IPS-20b (cell line): ENCODE measurements at regions not wholly inside any gene's neighbourhood (a gene's known extent, or its start where the extent isn't known, plus 50 kb on each side); places are given as distances from the start of the nearest gene placed in this dataset.
"Not testable (repeated sequence)": the region's sequence is repeated elsewhere in the genome, so short reads cannot be mapped to it uniquely, and the experiment has no call there.

ENCODE experiments used
- H3K27ac ChIP-seq: one replicate; pipeline ENCODE4 v1.5.1; 2013; ENCODE audit warnings: low read length
- H3K27me3 ChIP-seq: 2 replicates; pipeline ENCODE4 v1.6.1; 2013; ENCODE audit warnings: mild to moderate bottlenecking, low read length, inconsistent platforms; ENCODE audit not compliant: insufficient read depth
- H3K36me3 ChIP-seq: 2 replicates; pipeline ENCODE4 v1.6.1; 2013; ENCODE audit warnings: low read depth, mild to moderate bottlenecking, inconsistent platforms, low read length, moderate library complexity; ENCODE audit not compliant: insufficient read depth
- H3K4me1 ChIP-seq: 2 replicates; pipeline ENCODE4 v1.6.1; 2013; ENCODE audit warnings: mild to moderate bottlenecking, control low read depth, inconsistent platforms, low read length, moderate library complexity; ENCODE audit not compliant: insufficient read depth
- H3K4me3 ChIP-seq: 2 replicates; pipeline ENCODE4 v1.5.1; 2013; ENCODE audit warnings: mild to moderate bottlenecking, low read length, inconsistent platforms
- H3K9ac ChIP-seq: 2 replicates; pipeline ENCODE4 v1.6.1; 2013; ENCODE audit warnings: low read depth, mild to moderate bottlenecking, inconsistent platforms, low read length, moderate library complexity
- H3K9me3 ChIP-seq: 2 replicates; pipeline ENCODE4 v1.6.1; 2013; ENCODE audit warnings: mild to moderate bottlenecking, low read depth, low read length, inconsistent platforms; ENCODE audit not compliant: insufficient read depth

DNA sequence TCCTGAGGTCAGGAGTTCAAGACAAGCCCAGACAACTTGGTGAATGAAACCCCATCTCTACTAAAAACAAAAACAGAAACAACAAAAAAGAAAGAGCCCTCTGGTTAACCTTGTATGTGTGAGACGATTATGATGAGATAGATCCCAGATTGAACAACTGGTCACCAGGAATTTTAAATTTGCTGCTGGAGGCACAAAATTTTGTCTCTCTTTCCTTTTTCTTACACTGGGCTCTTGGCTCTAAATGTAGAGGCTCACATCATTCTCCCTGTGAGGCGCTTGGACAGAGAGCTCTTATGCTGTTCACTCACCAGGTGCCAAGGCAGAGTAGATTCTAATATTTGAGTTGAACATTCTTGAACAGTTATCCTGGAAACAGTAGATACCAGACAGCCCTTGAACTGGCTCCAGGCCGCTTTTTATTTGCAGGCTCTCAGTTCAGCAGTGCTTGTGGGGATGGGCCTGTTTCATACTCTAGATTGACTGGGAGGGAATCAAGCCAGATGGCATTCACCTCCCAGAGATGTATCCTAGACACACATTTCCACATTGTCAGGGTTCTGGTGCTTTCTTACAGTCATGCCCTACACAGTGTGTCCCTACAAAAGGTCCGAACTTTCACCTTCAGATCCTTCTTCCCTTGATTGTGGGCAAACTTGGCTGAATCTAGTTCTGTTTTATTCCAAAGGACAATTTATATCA, 1159.6 kb downstream of the RPIA start:
- Histone ChIP-seq H3K4me1 (no peaks in the 10 kb centered on the region), H3K27ac (no peak overlapping the region), H3K36me3 (no peaks in the 10 kb centered on the region), H3K4me3 (no peak overlapping the region), H3K9ac (no peak overlapping the region), H3K27me3 (no peaks in the 10 kb centered on the region), H3K9me3 (peaks cover 35% of the 10 kb centered on the region; the same call in 1 of the 2 replicates)

DNA sequence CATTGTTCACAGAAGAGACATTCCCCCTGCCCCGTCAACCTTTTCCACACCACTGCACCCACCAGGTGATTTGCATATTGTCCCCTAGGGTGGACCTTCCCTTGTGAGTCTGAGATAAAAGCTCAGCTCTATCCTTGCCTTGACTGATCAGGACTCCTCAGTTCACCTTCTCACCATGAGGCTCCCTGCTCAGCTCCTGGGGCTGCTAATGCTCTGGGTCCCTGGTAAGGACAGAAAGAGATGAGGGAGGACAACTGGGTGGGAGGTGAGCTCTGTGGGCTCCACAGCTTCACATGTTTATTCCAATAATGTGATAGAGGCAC, 1160.1 kb downstream of the RPIA start:
- Histone ChIP-seq H3K9me3 (peaks cover 30% of the 10 kb centered on the region; the same call in 1 of the 2 replicates), H3K27ac (no peak overlapping the region), H3K4me3 (no peak overlapping the region), H3K9ac (no peak overlapping the region), H3K4me1 (no peaks in the 10 kb centered on the region), H3K36me3 (no peaks in the 10 kb centered on the region), H3K27me3 (no peaks in the 10 kb centered on the region)

DNA sequence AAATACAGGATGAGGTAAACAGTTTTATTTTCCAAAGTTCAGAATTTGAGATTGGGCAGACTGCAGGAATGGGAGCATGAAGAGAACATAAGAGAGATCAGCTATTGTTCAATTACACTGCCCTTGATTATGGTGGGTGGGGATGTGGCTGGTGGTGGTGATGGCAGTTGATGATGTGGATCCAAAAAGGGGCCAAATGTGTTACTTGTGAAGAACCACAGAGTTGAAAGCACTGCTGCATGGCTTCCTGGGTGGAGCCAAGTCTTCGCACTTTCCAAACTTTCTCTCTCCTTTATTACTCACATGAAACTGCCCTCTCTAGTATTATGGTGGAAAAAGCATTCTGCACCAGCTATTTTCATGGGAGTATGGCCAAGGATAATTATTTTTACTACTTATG, 1162.0 kb downstream of the RPIA start:
- not testable (repeated sequence) for H3K27ac ChIP-seq, H3K9ac ChIP-seq, H3K4me3 ChIP-seq, H3K36me3 ChIP-seq, H3K4me1 ChIP-seq, H3K27me3 ChIP-seq
- peaks cover 13% of the 10 kb centered on the region; the same call in 1 of the 2 replicates for H3K9me3 ChIP-seq

DNA sequence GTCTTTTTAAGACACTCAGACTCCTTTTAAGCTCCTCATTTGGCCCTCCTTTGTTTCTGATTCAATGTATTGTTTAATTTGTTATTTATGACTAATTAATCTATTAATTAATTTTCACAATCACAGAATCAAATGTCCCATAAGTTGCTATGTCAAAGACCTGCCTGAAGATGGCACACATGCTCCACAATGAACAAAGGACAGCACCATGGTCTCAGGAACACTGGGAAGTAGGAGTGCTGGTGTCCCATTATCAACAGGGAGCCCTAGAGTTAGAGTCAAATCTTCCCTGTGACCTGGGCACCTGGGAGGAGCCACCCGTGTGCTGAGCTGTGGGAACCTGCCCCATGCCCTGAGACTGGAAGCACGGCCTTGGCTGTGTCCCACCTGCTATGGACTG, 1164.3 kb downstream of the RPIA start:
- not testable (repeated sequence) for H3K4me1 ChIP-seq, H3K9ac ChIP-seq, H3K27ac ChIP-seq, H3K9me3 ChIP-seq, H3K4me3 ChIP-seq, H3K36me3 ChIP-seq, H3K27me3 ChIP-seq

DNA sequence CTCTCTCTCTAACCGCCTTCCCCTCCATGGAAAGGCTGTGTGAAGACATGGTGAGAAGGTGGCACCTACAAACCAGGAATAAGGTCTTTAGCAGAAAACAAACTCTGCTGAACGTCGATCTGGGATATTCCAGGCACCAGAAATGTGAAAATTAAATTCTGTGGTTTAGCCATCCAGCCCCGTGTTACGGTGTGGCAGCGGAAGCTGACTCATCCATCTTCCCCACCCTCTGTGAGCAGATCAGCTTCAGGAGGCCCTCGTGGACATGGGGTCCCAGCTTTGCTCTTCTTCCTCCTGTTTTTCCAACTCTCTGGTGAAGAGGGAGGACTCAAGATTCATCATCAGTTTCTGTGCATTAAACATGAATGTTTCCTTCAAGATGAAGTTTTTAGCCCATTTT, 1164.8 kb downstream of the RPIA start:
- not testable (repeated sequence) for H3K27me3 ChIP-seq, H3K9me3 ChIP-seq, H3K4me3 ChIP-seq, H3K36me3 ChIP-seq, H3K27ac ChIP-seq, H3K9ac ChIP-seq, H3K4me1 ChIP-seq

DNA sequence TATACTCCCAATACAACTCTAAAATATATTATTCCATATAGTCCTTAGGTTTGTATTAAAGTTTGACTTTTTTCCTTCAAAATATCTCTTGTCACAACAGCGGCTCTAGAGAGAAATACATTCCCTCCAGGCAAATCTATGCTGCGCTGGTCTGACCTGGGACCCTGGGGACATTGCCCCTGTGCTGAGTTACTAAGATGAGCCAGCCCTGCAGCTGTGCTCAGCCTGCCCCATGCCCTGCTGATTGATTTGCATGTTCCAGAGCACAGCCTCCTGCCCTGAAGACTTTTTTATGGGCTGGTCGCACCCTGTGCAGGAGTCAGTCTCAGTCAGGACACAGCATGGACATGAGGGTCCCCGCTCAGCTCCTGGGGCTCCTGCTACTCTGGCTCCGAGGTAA, 1170.7 kb downstream of the RPIA start:
- not testable (repeated sequence) for H3K4me3 ChIP-seq, H3K27me3 ChIP-seq, H3K36me3 ChIP-seq, H3K9ac ChIP-seq, H3K4me1 ChIP-seq, H3K9me3 ChIP-seq, H3K27ac ChIP-seq

DNA sequence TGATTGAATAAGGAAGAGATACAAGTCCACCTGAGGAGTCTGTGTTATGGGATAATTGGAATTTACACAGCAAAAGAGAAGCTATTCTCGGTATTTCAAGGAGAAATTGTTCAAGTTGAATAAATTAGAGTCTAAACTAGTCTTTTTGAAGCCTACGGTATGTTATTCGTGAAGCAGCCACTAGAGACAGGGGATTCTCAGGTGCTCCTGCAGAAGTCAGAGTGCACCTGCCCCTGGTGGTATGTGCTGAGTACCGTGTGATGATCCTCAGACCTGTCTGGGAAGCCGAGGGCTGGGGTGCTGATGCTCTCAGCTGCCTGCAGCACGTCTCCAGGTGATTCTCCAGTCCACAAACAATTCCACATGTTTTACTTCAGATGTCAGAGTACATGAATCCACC, 1171.7 kb downstream of the RPIA start:
- H3K27ac ChIP-seq, H3K9me3 ChIP-seq, H3K9ac ChIP-seq, H3K27me3 ChIP-seq, H3K36me3 ChIP-seq, H3K4me3 ChIP-seq, H3K4me1 ChIP-seq: not testable (repeated sequence)

DNA sequence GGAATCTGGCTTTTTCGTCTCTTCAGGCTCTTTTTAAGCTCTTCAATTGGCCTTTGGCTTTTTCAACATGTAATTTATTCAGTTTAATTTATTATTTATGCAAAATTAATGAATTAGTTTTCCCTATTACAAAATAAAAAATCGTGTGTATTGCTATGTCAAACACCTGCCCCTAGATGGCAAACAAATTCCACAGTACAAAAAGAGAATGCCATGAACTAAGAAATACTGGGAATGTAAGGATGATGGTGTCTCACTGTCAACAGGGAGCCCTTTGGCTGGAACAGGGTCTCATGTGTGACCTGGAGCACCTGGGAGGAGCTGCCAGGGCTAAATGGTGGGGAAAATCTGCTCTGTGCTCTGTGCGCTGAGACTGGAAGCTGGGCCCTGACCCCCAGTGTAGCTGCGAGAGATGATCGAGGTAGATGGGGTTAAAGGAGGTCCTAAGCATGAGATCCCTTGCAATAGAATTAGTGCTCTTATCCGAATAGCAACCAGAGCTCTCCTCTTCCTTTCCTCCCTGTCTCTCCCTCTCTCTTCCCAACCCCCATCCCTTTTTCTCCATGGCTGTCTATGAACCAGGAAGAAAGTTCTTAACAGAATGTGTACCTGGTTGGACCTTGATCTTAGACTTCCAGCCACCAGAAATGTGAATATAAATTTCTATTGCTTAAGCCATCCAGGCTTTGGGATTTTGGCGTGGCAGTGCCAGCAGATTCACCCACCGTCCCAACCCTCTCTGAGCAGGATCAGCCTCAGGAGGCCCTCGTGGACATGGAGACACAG, 1183.5 kb downstream of the RPIA start:
- H3K4me1 ChIP-seq, H3K9ac ChIP-seq, H3K27ac ChIP-seq, H3K9me3 ChIP-seq, H3K36me3 ChIP-seq, H3K4me3 ChIP-seq, H3K27me3 ChIP-seq: not testable (repeated sequence)

DNA sequence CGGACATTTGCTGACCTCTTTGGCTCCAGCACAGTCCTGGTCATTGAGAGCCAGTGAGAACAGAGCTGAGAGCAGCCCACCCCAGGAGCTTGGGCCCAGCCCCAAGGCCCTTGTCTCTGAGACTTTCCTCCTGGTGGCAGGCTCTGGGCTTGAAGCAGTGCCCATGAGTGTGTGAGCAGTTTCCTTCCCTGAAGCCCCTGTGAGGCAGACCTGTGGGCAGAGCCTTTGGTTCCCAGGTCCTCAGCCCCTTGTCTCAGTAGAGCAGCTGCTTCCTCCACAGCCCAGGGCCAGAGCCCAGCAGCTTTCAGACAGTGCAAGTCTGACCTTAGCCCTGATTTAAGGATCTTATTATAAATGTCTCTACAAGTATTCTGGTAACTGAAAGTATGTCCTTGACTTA, 1185.0 kb downstream of the RPIA start:
- H3K9ac ChIP-seq, H3K4me1 ChIP-seq, H3K36me3 ChIP-seq, H3K9me3 ChIP-seq, H3K27me3 ChIP-seq, H3K4me3 ChIP-seq, H3K27ac ChIP-seq: not testable (repeated sequence)

DNA sequence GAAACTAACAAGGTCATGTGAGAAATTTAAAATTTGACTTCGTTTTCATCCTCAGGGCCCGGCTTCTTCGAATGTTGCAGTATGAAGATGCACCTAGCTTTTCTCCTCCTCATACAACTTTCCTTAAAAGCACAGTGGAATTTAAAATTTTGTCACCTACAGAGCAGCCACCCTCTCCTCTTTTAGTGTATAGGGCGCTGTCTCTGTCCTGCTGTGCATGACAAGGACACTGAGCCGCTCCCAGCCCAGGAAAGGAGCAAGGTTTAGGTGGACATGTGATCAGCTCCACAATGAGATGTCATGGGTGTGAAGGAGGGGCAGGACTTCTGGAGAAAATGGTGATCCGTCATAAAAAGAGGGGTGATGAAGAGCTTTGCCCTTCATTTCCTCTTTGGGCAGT, 1185.4 kb downstream of the RPIA start:
- not testable (repeated sequence) for H3K36me3 ChIP-seq, H3K4me3 ChIP-seq, H3K4me1 ChIP-seq, H3K9me3 ChIP-seq, H3K27me3 ChIP-seq, H3K27ac ChIP-seq, H3K9ac ChIP-seq

DNA sequence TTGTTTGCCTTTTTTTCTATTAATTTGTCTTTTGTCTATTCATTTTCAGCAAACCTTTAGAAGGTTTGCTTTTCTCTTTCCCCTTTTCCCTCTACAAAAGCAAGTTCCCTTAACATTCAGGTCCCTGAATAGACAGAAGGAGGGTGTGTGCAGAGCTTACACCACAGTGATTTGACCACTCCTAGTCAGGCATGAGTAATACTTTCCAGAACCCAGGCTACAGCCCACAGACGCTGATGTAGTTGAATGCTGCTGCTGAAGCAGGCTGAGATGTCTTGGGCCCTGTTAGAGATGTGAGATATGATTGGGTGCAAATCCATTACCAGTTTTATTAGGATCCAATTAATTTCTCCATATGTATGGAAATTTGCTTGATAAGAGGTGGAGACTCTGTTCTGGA, 1191.4 kb downstream of the RPIA start:
- not testable (repeated sequence) for H3K4me3 ChIP-seq, H3K27ac ChIP-seq, H3K36me3 ChIP-seq, H3K9ac ChIP-seq, H3K27me3 ChIP-seq, H3K9me3 ChIP-seq, H3K4me1 ChIP-seq

DNA sequence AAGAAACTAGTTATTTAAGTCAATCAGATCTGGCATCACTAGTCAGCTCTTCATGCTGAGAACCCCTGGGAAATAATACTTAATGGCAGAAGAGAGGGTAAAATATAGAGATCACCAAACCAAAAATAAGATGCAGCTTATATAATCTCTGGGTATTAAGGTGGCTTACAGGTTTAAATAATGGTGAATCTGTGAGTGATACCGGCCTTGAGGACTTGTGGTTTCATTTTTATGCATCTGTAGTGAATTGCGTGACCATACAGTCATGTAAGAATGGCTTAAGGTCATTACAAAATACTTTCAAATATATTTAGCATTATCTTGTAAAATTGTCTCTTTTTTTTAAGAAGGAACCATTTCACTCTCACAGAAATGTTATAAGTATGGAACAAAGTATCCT, 1192.2 kb downstream of the RPIA start:
- not testable (repeated sequence) for H3K36me3 ChIP-seq, H3K9me3 ChIP-seq, H3K9ac ChIP-seq, H3K4me1 ChIP-seq, H3K27ac ChIP-seq, H3K27me3 ChIP-seq, H3K4me3 ChIP-seq
